Left forelimb (tissue), 1 donor: ENCODE measurements at regions not wholly inside any gene's neighbourhood (a gene's known extent, or its start where the extent isn't known, plus 50 kb on each side); places are given as distances from the start of the nearest gene placed in this dataset.
"Not testable (repeated sequence)": the region's sequence is repeated elsewhere in the genome, so short reads cannot be mapped to it uniquely, and the experiment has no call there.

Experiments used
- DNase-seq: peaks from one replicate; pipeline ENCODE4 v3.0.0-alpha.2; 2018; ENCODE audit warnings: low spot score

DNA sequence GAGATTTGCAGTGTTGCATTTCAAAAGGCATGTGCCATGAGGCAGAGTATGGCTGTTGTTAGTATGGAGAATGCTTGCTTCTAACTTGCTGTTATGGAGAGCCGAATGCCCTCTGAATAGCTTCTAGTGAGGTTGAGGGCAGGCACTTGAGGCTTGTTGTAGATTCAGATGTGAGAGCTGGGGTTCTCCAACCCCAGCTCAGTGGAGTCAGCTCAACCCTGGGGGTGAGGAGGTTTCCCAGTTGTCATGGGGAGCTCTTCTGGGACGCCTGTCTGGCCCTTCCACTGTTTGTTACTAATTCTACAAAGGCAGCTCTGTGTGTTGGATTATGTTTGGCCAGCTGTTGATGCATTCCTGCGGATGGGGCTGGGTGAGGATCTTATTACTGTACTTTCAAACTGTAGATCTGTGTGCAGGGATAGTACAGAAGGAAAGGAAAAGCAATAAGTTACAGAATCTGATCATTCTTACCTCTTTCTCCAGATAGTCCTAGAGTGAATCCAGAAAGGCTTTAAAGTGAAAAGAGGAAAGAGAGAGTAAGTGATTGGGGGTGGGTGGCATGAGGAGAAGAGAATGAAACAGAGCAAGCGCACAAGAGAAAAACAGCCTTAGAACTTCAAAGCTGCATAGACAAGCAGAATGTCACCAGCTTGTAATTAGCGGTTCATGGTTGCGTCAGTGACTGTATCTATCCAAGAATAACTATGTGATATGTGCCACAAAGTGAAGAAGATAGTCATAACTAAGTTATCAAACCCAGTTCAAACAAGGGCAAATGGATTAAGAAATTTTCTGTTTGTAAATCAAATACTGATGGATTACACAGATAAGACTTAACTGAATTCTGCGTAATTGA is 148.7 kb downstream of the PRL start:
- peak; percentile 79 for DNase-seq

- no peak for DNase-seq
These were observed 147.7 kb downstream of the PRL start for GRCh38 chr6:22149096-22149495.

- DNase-seq, result no peak
These were observed 147.1 kb downstream of the PRL start for GRCh38 chr6:22149501-22150367.

DNA sequence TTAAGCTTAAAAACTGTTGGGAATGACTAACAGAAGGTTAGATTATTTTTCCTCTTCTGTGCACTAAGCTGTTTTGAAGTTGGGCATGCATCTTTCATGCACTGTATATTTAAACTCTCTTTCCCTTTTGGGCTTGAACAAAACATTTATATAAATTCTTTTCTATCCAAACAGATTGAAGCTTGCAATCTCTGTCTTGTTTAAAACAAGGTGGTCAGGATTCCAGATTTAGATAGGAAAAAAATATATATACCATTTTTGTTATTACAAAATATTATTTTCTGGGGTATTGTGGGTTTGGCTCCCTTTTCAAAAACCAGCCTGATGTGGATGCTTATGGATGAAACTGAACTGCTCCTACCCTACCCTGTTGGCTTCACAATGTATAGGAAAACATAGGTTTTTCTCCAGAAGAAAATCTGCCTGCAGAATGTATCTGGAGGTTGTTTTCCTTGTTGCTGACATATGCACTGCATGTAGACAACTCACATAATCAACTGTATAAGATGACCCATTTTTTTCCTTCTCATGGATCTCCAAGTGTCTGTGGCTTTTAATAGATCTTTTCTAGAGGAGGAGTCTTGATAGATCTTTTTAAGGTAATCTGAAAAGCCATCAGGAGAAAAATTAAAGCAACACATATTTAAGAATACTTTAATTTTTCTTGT is 146.3 kb downstream of the PRL start:
- DNase-seq, result no peak

- no peak for DNase-seq
These were observed 144.9 kb downstream of the PRL start for GRCh38 chr6:22151892-22152291.

GRCh38 chr6:22152841-22153240 is 144.0 kb downstream of the PRL start:
- no peak for DNase-seq

DNA sequence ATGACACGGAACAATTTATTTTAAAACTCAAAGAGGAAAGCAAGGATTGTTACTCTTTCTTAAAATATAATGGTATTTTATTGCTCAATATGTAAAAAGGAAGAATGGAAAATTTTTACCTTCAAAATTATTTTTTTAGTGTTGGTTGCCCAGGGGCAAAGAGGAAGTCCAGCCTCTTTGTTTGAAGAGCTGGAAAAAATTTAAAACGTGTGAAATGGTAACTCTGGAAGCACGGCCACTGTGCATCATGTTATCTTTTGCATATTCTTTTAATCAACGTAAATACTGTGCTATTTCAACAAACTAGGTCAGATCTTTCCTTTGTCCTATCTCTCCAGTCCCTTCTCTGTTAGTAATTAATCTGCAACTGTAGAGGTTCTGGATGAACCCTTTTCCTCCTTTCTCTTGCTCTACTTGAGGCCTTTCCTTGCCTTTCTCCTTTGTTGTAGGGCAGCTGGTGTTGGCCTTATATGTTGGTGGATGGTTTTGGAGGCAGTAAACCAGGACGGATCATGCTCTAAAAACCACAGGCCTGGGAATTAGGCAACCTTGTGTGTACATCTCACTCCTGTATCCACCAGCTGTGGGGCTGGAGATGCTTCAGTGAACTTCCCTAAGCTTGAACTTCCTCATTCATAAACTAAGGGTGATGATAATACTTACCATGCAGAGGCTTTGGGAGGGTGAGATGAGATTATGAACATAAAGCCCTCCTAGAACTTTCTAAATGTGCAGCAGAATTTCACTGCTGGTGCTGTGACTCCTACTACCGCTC is 143.3 kb downstream of the PRL start:
- DNase-seq, result no peak

GRCh38 chr6:22155551-22155950 is 141.3 kb downstream of the PRL start:
- no peak for DNase-seq

- DNase-seq, result no peak
These were observed 139.6 kb downstream of the PRL start for GRCh38 chr6:22157233-22157632.

- DNase-seq, result no peak
These were observed 132.6 kb downstream of the PRL start for GRCh38 chr6:22164236-22164635.

DNA sequence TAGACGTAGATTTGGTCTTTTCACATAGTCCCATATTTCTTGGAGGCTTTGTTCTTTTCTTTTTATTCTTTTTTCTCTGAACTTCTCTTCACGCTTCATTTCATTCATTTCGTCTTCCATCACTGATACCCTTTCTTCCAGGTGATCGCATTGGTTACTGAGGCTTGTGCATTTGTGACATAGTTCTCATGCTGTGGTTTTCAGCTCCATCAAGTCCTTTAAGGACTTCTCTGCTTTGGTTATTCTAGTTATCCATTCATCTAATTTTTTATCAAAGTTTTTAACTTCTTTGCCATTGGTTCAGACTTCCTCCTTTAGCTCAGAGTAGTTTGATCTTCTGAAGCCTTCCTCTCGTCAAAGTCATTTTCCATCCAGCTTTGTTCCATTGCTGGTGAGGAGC is 125.8 kb downstream of the PRL start:
- DNase-seq, result not testable (repeated sequence)

DNA sequence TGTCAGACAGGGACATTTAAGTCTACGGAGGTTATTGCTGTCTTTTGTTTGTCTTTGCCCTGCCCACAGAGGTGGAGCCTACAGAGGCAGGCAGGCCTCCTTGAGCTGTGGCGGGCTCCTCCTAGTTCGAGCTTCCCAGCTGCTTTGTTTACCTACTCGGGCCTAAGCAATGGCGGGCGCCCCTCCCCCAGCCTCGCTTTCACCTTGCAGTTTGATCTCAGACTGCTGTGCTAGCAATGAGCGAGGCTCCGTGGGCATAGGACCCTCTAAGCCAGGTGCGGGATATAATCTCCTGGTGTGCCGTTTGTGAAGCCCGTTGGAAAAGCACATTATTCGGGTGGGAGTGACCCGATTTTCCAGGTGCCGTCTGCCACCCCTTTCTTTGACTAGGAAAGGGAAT is 125.0 kb downstream of the PRL start:
- DNase-seq, result not testable (repeated sequence)

GRCh38 chr6:22173311-22173710 is 123.5 kb downstream of the PRL start:
- DNase-seq, result no peak

- not testable (repeated sequence) for DNase-seq
These were observed 116.6 kb downstream of the PRL start for GRCh38 chr6:22180250-22180649.

DNA sequence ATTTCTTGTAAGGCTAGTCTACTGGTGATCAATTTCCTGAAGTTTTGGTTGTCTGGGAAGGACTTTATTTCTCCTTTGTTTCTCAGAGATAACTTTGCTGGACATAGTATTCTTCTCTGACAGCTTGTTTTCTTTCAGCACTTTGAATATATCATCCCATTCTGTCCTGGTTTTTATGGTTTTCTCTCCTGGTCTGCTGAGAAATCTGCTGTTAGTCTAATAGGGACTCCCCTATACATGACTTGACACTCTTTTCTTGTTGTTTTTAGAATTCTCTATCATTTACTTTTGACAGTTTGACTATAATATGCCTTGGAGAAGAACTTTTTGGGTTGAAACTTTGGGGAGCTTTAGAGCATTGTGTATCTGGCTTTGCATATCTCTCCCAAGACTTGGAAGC is 112.5 kb downstream of the PRL start:
- DNase-seq, result no peak

- no peak for DNase-seq
These were observed 106.9 kb downstream of the PRL start for GRCh38 chr6:22189946-22190345.

DNA sequence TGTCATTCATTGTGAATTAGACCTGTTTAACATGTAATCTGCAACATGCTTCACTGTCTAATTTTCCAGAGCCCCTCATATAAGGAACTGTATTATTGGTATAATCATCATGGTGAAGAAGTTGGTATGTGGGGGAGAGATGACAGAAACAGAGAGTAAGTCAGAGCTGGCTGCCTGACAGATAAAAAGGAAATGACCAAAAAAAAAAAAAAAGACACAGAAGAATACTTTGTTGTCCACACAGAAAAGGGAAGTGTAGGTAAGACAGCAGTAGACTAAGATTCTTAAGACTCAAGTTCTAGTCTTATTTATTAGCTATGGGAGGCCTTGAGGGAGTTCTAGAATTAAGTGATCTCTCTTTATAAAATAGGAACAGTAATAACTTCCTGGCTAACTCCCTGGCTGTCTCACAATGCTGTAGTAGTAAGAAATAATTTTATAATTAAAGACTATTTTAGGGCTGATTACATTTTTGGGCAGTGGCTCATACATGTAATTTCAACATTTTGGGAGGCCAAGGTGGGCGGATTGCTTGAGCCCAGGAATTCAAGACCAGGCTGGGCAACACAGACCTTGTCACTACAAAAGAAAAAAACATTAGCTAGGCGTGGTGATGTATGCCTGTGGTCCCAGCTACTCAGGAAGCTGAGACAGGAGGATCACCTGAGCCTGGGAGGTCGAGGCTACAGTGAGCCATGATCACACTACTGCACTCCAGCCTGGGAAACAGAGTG is 102.5 kb downstream of the PRL start:
- DNase-seq, result no peak

DNA sequence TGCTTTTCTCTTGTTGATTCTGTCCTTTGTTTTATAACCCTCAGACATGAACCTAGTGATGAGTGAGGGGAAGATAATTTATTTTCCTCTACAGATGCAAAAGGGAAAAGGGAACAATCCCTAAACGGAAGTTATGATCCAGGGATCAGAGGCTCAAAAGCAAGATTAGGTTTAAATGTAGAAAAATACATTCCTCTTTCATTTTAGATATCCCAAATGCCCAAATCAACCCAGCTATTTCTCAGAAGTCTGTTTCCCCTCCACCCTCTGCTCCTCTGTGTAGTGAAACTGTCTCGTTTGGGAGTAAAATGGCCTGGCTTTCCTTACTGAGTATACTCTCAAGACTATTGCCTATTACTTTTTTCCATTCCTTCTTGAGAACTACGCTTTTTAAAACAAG is 97.1 kb downstream of the PRL start:
- DNase-seq, result no peak

- no peak for DNase-seq
These were observed 92.7 kb downstream of the PRL start for GRCh38 chr6:22204153-22204552.

DNA sequence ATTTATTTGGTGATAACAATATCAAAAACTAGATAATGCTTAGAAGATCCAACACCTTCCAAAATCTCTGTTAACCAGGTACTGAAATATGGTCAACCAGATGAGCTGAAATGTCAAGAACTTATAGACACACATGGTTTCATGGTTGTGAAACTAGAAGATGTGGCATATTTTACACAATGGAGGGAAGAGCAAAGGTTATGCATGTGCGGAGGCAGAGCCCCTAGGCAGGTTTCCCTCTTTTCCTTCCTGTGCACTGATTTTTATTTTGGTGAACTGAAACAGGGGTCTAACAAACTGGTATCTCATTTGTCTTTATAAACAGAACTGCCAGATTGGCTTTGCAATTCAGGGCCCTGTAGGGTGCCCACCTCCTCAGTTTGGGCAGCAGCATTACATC is 91.6 kb downstream of the PRL start:
- DNase-seq, result no peak

GRCh38 chr6:22206106-22206505 is 90.7 kb downstream of the PRL start:
- DNase-seq, result no peak
